Ovary (tissue), 7 donors: ENCODE measurements at regions not wholly inside any gene's neighbourhood (a gene's known extent, or its start where the extent isn't known, plus 50 kb on each side); places are given as distances from the start of the nearest gene placed in this dataset.

Source experiments
- DNase-seq, 5 donors: peaks; one replicate each; pipeline ENCODE4 v3.0.0-alpha.2; 2019 to 2020
- H3K27ac ChIP-seq, 2 donors: fragments of 200-600 bp; one replicate each; pipeline versions ENCODE4 v1.5.1 to v1.8.0; 2019 to 2022
- H3K27me3 ChIP-seq: fragments of 200-600 bp; one replicate; pipeline ENCODE4 v1.8.0; 2022
- H3K36me3 ChIP-seq: fragments of 200-600 bp; sonication (generic); one replicate; pipeline ENCODE4 v1.5.1; 2019
- H3K4me1 ChIP-seq: one replicate; pipeline ENCODE4 v1.8.1; 2013; ENCODE audit warnings: mild to moderate bottlenecking, moderate library complexity; ENCODE audit not compliant: insufficient read depth
- H3K4me3 ChIP-seq: fragments of 200-600 bp; sonication (generic); one replicate; pipeline ENCODE4 v1.5.1; 2017
- H3K9me3 ChIP-seq, 2 donors: fragments of 200-600 bp in 1 of 2; sonication (generic) in 1 of 2; one replicate each; pipeline versions ENCODE4 v1.5.1 to v1.8.1; 2013 to 2019; ENCODE audit warnings: mild to moderate bottlenecking in 1 of 2, moderate library complexity in 1 of 2
- CTCF ChIP-seq, 3 donors: fragments of 450-650 bp in 2 of 3; fragments of 200-600 bp in 1 of 3; IDR thresholded peaks; one replicate each; pipeline versions ENCODE4 v1.5.1 to v1.8.0; 2016 to 2022; ENCODE audit warnings: antibody characterized with exemption in 3 of 3, mild to moderate bottlenecking in 1 of 3
- EP300 ChIP-seq: sonication (generic); formaldehyde crosslinking; IDR thresholded peaks from one replicate; pipeline ENCODE4 v1.6.1; 2017; ENCODE audit warnings: antibody characterized with exemption
- POLR2A ChIP-seq: fragments of 450-650 bp; IDR thresholded peaks from one replicate; pipeline ENCODE4 v1.6.1; 2017; ENCODE audit warnings: antibody characterized with exemption, mild to moderate bottlenecking, moderate library complexity
- WGBS, 3 donors: extraction: QIAGEN DNeasy Blood & Tissue Kit in 1 of 3; methylation state at CpG; one replicate each; pipeline versions ENCODE4 v1.1.5 to v1.1.7; 2013 to 2017; 5-methylcytosine and 5-hydroxymethylcytosine counted together
- intact Hi-C, 4 donors: fragments of 100-400 bp; cut with DNase I; formaldehyde crosslinking; loops; one replicate each; pipeline versions ENCODE4 v1.11.0 to v1.15.1; 2022 to 2023
- donor health status: DM: no; HTN: no; CAD: no; lungs with moderate emphysema.
- donor health status: DM: no; HTN: no; CAD: no.
- donor health status: Bipolar disorder and iron deficiency.
- donor health status: DM: no; HTN: no; CAD: no.
- donor health status: DM: yes; HTN: yes; CAD: no.

GRCh38 chr9:135365013-135365768 is 114.4 kb upstream of the PPP1R26 start:
- H3K4me3 ChIP-seq: no peak overlapping the region
- no peak for DNase-seq
- H3K27ac ChIP-seq: no peak overlapping the region
- no peaks in the 10 kb centered on the region for H3K9me3 ChIP-seq
- no peaks in the 10 kb centered on the region for H3K4me1 ChIP-seq
- no peaks in the 10 kb centered on the region for H3K36me3 ChIP-seq
- intact Hi-C loops: no loop called here
- H3K27me3 ChIP-seq: no peaks in the 10 kb centered on the region
- no peak for TF ChIP-seq POLR2A
- no peak for TF ChIP-seq EP300
- TF ChIP-seq CTCF (IDR thresholded peaks at IDR 0.05): no peak
- 66% methylated on average over 10 of the region's 10 CpGs for WGBS, 3 donors

- WGBS, 3 donors: 67 to 75% (median 71%) methylated on average over 3 of the region's 3 CpGs
Observed at GRCh38 chr9:135366104-135366503, 113.5 kb upstream of the PPP1R26 start.

GRCh38 chr9:135369412-135369990 is 110.1 kb upstream of the PPP1R26 start:
- Histone ChIP-seq H3K27ac (no peak overlapping the region), H3K36me3 (no peaks in the 10 kb centered on the region), H3K9me3 (no peaks in the 10 kb centered on the region), H3K27me3 (no peaks in the 10 kb centered on the region), H3K4me3 (no peak overlapping the region), H3K4me1 (no peaks in the 10 kb centered on the region)
- intact Hi-C loops: no loop called here
- 56 to 75% (median 75%) methylated on average over 2 of the region's 2 CpGs for WGBS, 3 donors
- no peak for DNase-seq
- TF ChIP-seq EP300 (no peak), CTCF (IDR thresholded peaks at IDR 0.05) (no peak), POLR2A (no peak)

More at GRCh38 chr9:135366104-135366503, 113.5 kb upstream of the PPP1R26 start:
- Histone ChIP-seq H3K27ac (no peak overlapping the region), H3K27me3 (no peaks in the 10 kb centered on the region), H3K4me1 (no peaks in the 10 kb centered on the region), H3K36me3 (no peaks in the 10 kb centered on the region), H3K4me3 (no peak overlapping the region), H3K9me3 (no peaks in the 10 kb centered on the region)
- intact Hi-C loops: no loop called here
- TF ChIP-seq CTCF (IDR thresholded peaks at IDR 0.05) (no peak), POLR2A (no peak), EP300 (no peak)
- DNase-seq: no peak

GRCh38 chr9:135370411-135371375 is 108.9 kb upstream of the PPP1R26 start:
- H3K9me3 ChIP-seq: no peaks in the 10 kb centered on the region
- H3K36me3 ChIP-seq: no peaks in the 10 kb centered on the region
- TF ChIP-seq EP300: no peak
- no peak overlapping the region for H3K27ac ChIP-seq
- DNase-seq: no peak
- intact Hi-C loops: no loop called here
- H3K4me3 ChIP-seq: no peak overlapping the region
- H3K27me3 ChIP-seq: no peaks in the 10 kb centered on the region
- 58 to 62% (median 60%) methylated on average over 33 of the region's 33 CpGs for WGBS, 3 donors
- no peaks in the 10 kb centered on the region for H3K4me1 ChIP-seq
